GM18505 (cell line): ENCODE measurements at regions not wholly inside any gene's neighbourhood (a gene's known extent, or its start where the extent isn't known, plus 50 kb on each side); places are given as distances from the start of the nearest gene placed in this dataset.
"Not testable (repeated sequence)": the region's sequence is repeated elsewhere in the genome, so short reads cannot be mapped to it uniquely, and the experiment has no call there.

Experiments
- ATAC-seq: cut with Tn5 transposase; IDR thresholded peaks from one replicate; pipeline ENCODE4 v1.9.1; 2021; ENCODE audit not compliant: unreplicated experiment
- POLR2A ChIP-seq: IDR thresholded peaks from 4 replicates; pipeline ENCODE4 v1.6.1; 2011; ENCODE audit warnings: borderline replicate concordance; ENCODE audit not compliant: insufficient read depth, insufficient read length; ENCODE audit errors: extremely low read depth

DNA sequence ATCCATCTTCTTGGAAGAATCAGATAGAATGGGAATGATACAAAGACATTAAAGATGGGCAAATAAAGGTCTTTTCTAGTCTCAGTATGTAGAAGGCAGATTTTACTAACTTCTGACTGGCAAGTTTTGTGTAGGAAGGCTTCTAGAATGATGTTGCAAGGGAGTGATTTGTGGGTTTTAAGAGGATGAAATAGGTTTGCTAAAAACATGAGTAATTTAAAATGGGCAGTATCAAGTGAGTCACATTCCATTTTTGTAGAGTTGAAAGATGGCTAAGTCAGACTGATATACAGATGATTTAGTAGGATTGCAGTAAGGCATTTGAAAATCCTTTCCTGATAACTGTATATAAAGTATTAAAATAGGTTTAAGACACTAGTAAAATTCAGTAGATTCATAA is 777.4 kb downstream of the SORCS1 start:
- TF ChIP-seq POLR2A, result no peak
- ATAC-seq, result no peak

GRCh38 chr10:106384496-106384895 is 780.0 kb downstream of the SORCS1 start:
- no peak for TF ChIP-seq POLR2A

DNA sequence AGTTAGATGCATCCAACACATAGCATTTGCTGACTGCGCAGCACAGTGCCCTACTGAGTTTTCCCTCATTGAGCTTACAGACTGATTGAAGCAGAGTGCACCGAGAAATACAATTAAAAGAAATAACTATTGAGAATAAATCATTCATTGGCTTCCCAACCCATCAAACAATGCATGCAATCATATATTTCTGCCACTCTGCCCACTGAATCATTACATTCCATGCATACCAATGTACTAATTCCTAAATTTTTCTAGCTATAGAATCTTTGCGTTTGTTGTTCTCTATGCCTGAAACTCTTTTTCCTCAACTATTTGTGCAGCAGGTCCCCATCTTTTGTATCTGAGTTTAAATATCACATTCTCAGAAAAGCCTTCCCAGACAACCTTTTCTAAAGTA is 783.8 kb downstream of the SORCS1 start:
- no peak for ATAC-seq
- TF ChIP-seq POLR2A, result no peak

More at GRCh38 chr10:106384496-106384895, 780.0 kb downstream of the SORCS1 start:
- no peak for ATAC-seq

DNA sequence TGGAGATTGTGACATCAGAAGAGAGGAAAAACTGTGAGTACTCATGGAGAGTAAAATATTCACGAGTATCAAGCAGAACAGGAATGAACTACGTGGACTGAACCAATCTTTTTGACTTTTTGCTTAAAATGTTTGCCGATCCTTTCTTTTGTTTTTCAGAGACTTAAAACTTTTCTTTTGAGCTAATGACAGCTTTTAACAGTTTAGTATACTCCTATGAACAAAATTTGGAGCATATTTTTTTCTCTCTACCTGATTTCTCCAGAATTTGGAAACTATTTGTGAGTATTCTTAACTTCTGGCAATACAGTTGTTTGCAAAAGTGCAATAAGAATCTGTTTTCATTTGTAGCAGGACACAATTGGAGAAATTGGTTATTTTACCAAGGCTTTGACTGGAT is 786.3 kb downstream of the SORCS1 start:
- ATAC-seq, result no peak
- TF ChIP-seq POLR2A, result no peak

DNA sequence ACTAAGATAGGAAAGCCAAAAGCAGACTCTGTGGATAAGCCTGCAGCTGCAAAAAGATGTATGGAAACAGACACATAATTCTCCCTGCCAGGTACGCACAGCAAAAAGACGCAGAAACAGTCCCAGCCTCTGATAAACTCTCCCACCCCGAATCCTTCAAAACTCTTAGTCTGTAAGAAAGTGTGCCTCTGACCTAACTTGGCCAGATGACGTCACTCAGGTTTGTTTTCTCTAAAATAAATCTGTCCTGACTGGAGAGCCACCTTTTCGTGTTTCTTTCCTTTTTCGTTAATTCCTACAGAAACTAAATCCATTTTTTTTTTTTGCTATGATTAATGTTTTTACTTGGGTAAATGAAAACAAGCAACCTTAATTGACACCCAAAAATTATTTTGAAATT is 793.8 kb downstream of the SORCS1 start:
- no peak for TF ChIP-seq POLR2A

GRCh38 chr10:106360870-106361269 is 803.6 kb downstream of the SORCS1 start:
- no peak for ATAC-seq
- no peak for TF ChIP-seq POLR2A

More for the DNA sequence above, 793.8 kb downstream of the SORCS1 start:
- no peak for ATAC-seq

DNA sequence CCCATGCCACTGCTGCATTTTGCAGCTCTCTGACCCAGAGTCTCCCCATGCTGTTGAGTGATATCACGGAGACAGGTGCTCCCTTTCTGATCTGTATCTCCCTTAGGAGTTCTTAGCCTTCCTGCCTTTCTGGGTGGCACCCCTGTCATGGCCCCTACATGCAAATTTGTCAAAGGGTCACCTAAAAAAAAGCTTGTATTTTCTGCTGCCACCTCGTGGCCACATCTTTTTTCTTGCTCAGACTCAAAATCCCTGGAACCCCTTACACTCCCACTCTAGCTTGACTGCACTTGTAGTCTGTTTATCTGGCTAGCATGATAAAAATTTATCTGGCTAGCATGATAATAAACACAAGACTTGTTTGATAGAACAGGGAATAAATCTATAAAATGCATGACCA is 809.1 kb downstream of the SORCS1 start:
- no peak for TF ChIP-seq POLR2A
- ATAC-seq, result no peak

DNA sequence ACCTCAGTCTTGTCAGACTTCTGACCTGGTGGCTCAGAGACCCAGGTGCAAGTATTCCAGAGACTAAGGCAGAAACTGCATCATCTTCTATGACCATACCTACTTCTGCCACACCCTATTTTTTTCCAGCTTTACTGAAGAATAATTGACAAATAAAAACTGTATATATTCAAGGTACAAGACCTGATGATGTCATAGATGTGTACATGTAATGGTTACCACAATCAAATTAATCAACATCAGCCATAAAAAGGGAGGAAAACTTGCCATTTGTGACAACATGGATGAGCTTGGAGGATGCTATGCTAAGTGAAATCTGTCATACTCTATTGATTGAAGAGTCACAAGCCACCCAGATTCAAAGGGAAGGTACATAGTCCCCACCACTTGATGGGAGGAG is 815.6 kb downstream of the SORCS1 start:
- ATAC-seq, result no peak
- no peak for TF ChIP-seq POLR2A

- no peak for TF ChIP-seq POLR2A
- no peak for ATAC-seq
Observed at GRCh38 chr10:106347547-106347946, 817.0 kb downstream of the SORCS1 start.

GRCh38 chr10:106343539-106343938 is 821.0 kb downstream of the SORCS1 start:
- ATAC-seq, result not testable (repeated sequence)

DNA sequence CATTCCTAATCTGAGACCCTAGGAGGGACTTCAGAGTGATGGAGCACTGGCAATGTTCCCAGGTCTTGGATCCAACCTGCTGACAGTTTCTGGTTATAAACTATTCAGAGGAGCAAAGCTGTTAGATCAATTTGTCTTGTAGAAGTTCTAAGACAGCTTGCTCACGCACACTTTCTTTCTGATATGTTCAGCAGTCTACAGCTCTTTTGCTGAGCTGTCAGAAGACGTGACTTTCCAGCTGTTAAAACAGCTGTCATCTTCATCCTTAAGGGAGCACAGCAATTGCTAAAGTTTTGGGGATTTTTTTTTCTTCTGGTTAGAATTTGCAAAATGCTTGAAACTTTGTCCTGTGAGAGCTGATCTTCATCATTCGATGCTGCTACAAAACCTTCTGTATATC is 823.1 kb downstream of the SORCS1 start:
- ATAC-seq, result no peak
- no peak for TF ChIP-seq POLR2A

GRCh38 chr10:106338486-106338885 is 826.0 kb downstream of the SORCS1 start:
- TF ChIP-seq POLR2A, result no peak

DNA sequence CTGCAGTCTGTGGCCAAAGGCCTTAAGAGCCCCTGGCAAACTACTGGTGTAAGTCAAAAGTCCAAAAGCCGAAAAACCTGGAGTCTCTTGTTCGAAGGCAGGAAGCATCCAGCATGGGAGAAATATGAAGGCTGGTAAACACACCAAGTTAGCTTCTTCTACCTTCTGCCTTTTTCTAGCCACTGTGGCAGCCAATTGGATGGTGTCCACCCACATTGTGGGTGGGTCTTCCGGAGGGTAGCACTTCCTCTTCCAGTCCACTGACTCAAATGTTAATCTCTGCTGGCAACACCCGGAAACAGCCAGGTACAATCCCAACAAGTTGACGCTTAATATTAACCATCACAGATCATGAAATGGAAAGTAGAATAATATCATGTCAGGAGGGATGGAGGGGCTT is 827.6 kb downstream of the SORCS1 start:
- ATAC-seq, result no peak
- no peak for TF ChIP-seq POLR2A

More at GRCh38 chr10:106338486-106338885, 826.0 kb downstream of the SORCS1 start:
- no peak for ATAC-seq

GRCh38 chr10:106327747-106328146 is 836.8 kb downstream of the SORCS1 start:
- ATAC-seq, result no peak
- no peak for TF ChIP-seq POLR2A

- ATAC-seq, result no peak
- TF ChIP-seq POLR2A, result no peak
Observed at GRCh38 chr10:106320876-106321275, 843.6 kb downstream of the SORCS1 start.
